ENCODE measurements at regions not wholly inside any gene's neighbourhood (a gene's known extent, or its start where the extent isn't known, plus 50 kb on each side); places are given as distances from the start of the nearest gene placed in this dataset.

DNA sequence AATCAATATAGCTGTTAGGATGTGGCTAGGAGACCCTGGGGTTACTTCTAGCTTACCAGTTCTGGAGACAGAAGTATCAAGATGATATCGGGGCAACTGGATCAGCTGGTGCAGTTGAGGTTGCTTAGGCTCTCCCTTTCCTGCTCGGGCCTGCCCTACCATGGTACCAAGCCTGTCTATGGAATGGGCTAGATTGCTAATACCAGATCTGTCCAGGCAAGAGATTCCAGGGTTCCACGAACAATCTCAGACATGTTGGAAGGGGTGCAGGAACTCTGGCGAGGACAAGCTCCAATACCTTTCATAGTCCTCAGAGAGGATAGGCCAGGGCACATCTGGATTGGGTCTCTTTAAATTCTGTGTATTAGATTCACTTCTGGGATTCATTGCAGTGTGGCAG is 53.8 kb downstream of the ADM start:
- ATAC-seq (no peak), DNase-seq (ENCODE audit: low spot score) (no peak)

DNA sequence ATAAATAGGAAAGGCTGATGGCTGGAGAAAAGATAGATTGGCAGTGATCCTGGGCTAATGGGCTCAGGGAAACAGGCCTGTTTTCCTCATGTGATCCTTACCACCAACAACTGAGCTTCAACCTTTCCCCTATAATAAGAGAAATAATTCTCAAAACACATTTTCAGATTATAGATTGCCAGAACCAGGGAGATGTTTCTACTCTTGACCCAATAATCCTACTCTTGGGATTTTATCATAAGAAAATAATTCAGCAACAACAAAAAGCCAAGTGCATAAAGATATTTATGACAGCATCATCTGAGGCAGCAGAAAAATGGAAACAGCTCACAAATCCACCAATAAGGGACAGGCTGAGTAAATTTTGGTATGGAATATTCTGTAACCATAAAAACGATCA is 54.3 kb downstream of the ADM start:
- ATAC-seq (no peak), DNase-seq (ENCODE audit: low spot score) (no peak)

GRCh38 chr11:10360835-10361234 is 56.0 kb downstream of the ADM start:
- no peak for DNase-seq (ENCODE audit: low spot score)
- ATAC-seq: no peak

GRCh38 chr11:10365045-10365444 is 60.2 kb downstream of the ADM start:
- ATAC-seq: no peak
- DNase-seq (ENCODE audit: low spot score): no peak

- ATAC-seq (peak; percentile 97), DNase-seq (ENCODE audit: low spot score) (peak; percentile 91)
These were observed 61.9 kb downstream of the ADM start for GRCh38 chr11:10366568-10367331.

DNA sequence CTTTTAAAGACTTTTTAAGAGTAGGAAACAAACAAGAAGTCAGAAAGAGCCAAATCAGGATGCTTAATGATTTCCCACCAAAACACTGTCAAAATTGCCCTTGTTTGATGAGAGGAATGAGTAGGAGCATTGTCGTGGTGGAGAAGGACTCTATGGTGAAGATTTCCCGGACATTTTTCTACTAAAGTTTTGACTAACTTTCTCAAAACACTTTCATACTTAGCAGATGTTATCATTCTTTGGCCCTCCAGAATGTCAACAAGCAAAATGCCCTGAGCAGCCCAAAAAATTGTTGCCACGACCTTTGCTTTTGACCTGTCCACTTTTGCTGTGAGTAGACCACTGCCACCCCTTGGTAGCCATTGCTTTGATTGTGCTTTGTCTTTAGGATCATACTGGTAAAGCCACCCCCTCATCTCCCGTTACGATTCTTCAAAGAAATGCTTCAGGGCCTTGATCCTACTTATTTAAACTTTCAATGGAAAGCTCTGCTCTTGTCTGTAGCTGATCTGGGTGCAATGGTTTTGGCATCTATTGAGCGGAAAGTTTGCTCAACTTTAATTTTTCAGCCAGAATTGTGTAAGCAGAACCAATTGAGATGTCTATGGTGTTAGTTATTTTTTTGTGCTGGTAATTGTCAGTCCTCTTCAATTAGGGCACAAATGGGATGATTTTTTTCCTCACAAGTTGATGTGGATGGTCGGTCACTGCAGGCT is 67.2 kb downstream of the ADM start:
- peak; percentile 64 for ATAC-seq
- DNase-seq (ENCODE audit: low spot score): no peak

- ATAC-seq: peak; percentile 71
These were observed 68.5 kb downstream of the ADM start for GRCh38 chr11:10373340-10373739.

DNA sequence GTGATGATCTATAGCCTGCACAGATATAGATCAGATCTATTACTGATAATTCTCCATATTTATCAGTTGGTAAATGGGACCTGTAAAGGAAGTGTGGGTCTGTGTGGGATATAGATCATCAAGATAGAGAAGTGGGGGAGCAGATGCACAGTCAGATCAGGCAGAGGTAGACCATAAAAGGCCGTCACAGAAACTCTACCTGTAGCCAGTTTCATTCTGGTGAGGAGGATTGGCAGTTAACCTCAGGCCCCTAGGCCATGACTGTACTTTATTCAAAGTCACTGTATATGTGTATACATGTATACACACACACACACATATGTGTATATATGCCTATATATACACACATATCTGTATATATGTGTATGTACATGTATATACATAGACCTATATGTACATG is 69.1 kb downstream of the ADM start:
- ATAC-seq: no peak
- no peak for DNase-seq (ENCODE audit: low spot score)

More at GRCh38 chr11:10373340-10373739, 68.5 kb downstream of the ADM start:
- DNase-seq (ENCODE audit: low spot score): peak; percentile 61

GRCh38 chr11:10374386-10374785 is 69.5 kb downstream of the ADM start:
- ATAC-seq (no peak), DNase-seq (ENCODE audit: low spot score) (no peak)

GRCh38 chr11:10375280-10375971 is 70.6 kb downstream of the ADM start:
- ATAC-seq (no peak), DNase-seq (ENCODE audit: low spot score) (no peak)

DNA sequence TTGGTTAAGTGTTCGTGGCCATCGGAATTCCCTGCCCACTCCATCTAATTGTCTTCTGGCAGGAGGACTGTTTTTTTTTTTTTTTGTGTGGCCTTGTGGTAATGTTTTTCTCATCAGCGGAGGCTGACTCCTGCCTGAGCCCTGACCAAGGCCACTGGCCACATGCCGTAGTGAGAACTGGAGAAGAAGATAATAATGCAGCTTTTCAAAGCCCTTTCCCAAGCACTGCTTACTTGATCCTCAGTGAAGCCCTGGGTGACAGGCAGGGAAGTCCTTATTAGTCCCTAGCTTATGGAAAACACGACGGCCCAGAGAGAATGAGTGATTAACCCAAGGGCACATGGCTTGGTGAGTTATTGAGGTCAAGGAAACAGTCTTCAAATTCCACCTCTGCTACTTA is 71.2 kb downstream of the ADM start:
- no peak for DNase-seq (ENCODE audit: low spot score)

GRCh38 chr11:10377183-10377582 is 72.3 kb downstream of the ADM start:
- no peak for ATAC-seq
- DNase-seq (ENCODE audit: low spot score): no peak

More for the DNA sequence above, 71.2 kb downstream of the ADM start:
- no peak for ATAC-seq

DNA sequence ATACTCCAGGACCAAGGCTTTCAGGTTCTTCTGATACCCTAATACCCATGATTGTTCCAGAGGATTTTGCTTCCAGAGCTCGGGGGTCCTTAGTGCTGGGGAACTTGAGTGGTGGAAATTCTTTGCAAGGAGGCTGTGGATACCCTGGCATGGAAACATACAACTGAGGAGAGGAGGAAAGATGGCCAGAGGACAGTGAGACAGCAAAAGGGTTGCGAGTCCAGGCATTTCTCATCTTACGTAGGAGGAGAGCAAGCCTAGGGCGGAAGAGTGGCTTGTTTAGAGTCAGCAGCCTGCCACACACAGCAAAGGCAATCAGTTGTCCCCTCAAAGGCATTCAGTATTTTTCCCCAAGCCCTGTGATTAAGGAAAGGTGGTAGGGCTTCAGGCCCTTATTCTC is 73.5 kb downstream of the ADM start:
- ATAC-seq: no peak
- no peak for DNase-seq (ENCODE audit: low spot score)

GRCh38 chr11:10379022-10379421 is 74.1 kb downstream of the ADM start:
- ATAC-seq: peak; percentile 47
- no peak for DNase-seq (ENCODE audit: low spot score)

GRCh38 chr11:10379426-10379825 is 74.6 kb downstream of the ADM start:
- ATAC-seq (no peak), DNase-seq (ENCODE audit: low spot score) (no peak)

- ATAC-seq: no peak
- no peak for DNase-seq (ENCODE audit: low spot score)
These were observed 75.0 kb upstream of the AMPD3 start for GRCh38 chr11:10379871-10380568.

- DNase-seq (ENCODE audit: low spot score) (no peak), ATAC-seq (no peak)
These were observed 74.1 kb upstream of the AMPD3 start for GRCh38 chr11:10380921-10381320.

- ATAC-seq (no peak), DNase-seq (ENCODE audit: low spot score) (no peak)
These were observed 73.3 kb upstream of the AMPD3 start for GRCh38 chr11:10381736-10382135.

GRCh38 chr11:10382518-10382917 is 72.5 kb upstream of the AMPD3 start:
- peak; percentile 19 for DNase-seq (ENCODE audit: low spot score)

DNA sequence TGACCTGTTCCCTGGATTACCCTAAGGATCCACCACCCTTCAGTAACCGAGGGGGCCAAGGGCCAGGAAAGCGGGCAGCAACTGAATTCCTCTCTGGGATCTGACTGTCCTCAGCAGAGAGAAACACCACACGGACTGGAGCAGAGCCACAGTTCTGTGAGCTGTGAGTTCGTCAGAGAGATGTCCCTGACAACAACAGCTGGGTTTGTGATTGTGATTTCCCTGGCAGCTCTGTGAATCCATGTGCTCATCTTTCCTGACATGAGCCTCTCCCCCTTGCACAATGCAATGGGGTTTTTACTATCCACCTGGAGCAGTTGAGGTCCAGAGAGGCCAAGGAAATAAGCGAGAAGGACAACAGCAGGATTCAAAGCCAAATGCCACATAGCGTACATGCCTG is 69.4 kb upstream of the AMPD3 start:
- DNase-seq (ENCODE audit: low spot score) (peak; percentile 27), ATAC-seq (no peak)

More at GRCh38 chr11:10382518-10382917, 72.5 kb upstream of the AMPD3 start:
- ATAC-seq: no peak

GRCh38 chr11:10386361-10386760 is 68.7 kb upstream of the AMPD3 start:
- peak; percentile 14 for DNase-seq (ENCODE audit: low spot score)
- no peak for ATAC-seq

Data from left lobe of liver (tissue), 2 donors.